ENCODE measurements at regions not wholly inside any gene's neighbourhood (a gene's known extent, or its start where the extent isn't known, plus 50 kb on each side); places are given as distances from the start of the nearest gene placed in this dataset.

GRCh38 chr22:48883211-48883960, 944.3 kb downstream of the BRD1 start:
- H3K27me3 Mint-ChIP-seq (ENCODE audit: insufficient read depth) = no peaks in the 10 kb centered on the region; the same call in 1 of the 2 replicates
- no peak for DNase-seq

DNA sequence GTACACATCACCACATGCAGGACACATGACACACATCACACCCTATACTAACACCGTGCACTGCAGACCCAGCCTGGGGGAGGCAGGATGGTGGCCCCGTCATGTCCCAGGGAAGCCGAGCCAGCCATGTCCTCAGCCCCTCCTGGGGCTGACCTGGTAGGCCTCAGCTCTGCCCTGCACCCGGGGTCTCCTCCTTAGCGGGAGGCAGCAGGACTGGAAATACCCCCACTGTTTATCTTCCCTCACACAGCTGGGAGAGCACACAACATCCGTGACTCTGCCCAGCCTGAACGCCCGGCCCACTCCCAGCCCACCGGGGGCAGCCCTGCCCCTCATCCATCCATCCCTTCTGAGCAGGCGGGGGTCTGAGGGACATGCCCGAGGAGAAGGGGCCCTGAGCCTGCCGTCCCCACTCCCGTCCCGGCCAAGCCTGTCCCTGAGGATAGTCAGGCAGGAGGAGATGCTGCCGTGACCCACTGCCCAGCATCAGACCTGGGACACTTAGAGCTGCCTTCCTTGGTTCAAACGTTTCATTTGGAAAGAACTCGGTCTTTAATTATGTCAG, 945.0 kb downstream of the BRD1 start:
- Mint-ChIP-seq H3K27me3 (ENCODE audit: insufficient read depth) (no peaks in the 10 kb centered on the region; the same call in 1 of the 2 replicates), H3K4me1 (ENCODE audit: low read depth) (no peaks in the 10 kb centered on the region), H3K4me3 (no peak overlapping the region), H3K27ac (no peak overlapping the region), H3K9me3 (peaks cover 16% of the 10 kb centered on the region), H3K36me3 (ENCODE audit: low read depth) (no peaks in the 10 kb centered on the region)
- TF ChIP-seq, protein P1, sequence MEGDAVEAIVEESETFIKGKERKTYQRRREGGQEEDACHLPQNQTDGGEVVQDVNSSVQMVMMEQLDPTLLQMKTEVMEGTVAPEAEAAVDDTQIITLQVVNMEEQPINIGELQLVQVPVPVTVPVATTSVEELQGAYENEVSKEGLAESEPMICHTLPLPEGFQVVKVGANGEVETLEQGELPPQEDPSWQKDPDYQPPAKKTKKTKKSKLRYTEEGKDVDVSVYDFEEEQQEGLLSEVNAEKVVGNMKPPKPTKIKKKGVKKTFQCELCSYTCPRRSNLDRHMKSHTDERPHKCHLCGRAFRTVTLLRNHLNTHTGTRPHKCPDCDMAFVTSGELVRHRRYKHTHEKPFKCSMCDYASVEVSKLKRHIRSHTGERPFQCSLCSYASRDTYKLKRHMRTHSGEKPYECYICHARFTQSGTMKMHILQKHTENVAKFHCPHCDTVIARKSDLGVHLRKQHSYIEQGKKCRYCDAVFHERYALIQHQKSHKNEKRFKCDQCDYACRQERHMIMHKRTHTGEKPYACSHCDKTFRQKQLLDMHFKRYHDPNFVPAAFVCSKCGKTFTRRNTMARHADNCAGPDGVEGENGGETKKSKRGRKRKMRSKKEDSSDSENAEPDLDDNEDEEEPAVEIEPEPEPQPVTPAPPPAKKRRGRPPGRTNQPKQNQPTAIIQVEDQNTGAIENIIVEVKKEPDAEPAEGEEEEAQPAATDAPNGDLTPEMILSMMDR (IDR thresholded peaks at IDR 0.05) = no peak
- DNase-seq = no peak

More at GRCh38 chr22:48883211-48883960, 944.3 kb downstream of the BRD1 start:
- Mint-ChIP-seq H3K4me3 (no peak overlapping the region), H3K27ac (no peak overlapping the region), H3K36me3 (ENCODE audit: low read depth) (no peaks in the 10 kb centered on the region), H3K9me3 (peaks cover 16% of the 10 kb centered on the region), H3K4me1 (ENCODE audit: low read depth) (no peaks in the 10 kb centered on the region)
- TF ChIP-seq, protein P1 (IDR thresholded peaks at IDR 0.05) = no peak

DNA sequence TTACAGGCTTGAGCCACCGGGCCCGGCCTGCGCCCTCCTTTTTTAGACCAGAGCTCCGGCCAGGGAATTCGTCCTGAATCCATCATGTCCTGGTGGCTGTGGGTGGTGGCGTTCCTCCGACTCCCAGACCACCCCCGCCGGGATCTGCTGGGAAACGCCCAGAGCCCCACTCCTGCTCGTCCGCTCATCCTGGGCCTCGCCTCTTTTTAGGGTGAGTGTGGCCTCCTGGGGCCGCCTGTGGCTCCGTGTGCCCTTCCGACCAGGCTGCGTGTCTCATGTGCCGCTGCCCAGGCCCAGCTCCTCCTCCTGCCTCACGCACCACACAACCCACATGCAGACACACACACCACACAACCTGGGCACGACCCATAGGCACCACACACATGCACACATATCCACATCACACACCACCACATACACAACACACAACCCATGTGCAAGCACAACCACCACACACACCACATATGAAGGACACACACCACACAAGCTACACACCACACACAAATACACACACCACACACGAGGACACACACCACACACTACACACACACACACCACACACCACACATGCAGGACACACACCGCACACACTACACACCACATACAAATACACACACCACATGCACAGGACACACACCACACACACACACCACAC, 946.2 kb downstream of the BRD1 start:
- H3K9me3 Mint-ChIP-seq = peaks cover 15% of the 10 kb centered on the region

DNA sequence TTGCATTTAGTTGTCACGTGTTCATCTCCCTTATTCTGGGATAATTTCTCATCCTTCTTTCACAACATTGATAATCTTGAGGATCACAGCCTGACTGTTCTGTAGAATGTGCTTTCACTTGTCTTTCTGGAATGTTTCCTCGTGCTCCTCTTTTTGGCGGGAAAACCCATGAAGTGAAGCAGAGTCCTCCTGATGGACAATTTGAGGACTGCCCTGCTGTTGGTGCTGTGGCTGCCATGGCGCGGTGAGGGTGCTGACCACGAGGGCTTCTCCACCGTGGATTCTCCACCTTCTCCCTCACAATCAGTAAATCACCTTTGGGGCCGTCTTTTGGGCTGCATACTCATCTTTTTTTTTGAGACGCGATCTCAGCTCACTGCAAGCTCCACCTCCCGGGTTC, 946.9 kb downstream of the BRD1 start:
- Mint-ChIP-seq H3K36me3 (ENCODE audit: low read depth) (no peaks in the 10 kb centered on the region), H3K27ac (no peak overlapping the region), H3K4me1 (ENCODE audit: low read depth) (no peaks in the 10 kb centered on the region), H3K9me3 (peaks cover 14% of the 10 kb centered on the region), H3K27me3 (ENCODE audit: insufficient read depth) (peaks cover 3% of the 10 kb centered on the region), H3K4me3 (no peak overlapping the region)
- no peak for DNase-seq
- TF ChIP-seq, protein P1 (IDR thresholded peaks at IDR 0.05) = no peak

More for the DNA sequence above, 946.2 kb downstream of the BRD1 start:
- Mint-ChIP-seq H3K27me3 (ENCODE audit: insufficient read depth) (peaks cover 3% of the 10 kb centered on the region; the same call in 1 of the 2 replicates), H3K4me3 (no peak overlapping the region), H3K27ac (no peak overlapping the region), H3K36me3 (ENCODE audit: low read depth) (no peaks in the 10 kb centered on the region), H3K4me1 (ENCODE audit: low read depth) (no peaks in the 10 kb centered on the region)
- TF ChIP-seq, protein P1 (IDR thresholded peaks at IDR 0.05) = no peak
- DNase-seq = no peak

GRCh38 chr22:48876951-48877350, 950.7 kb downstream of the BRD1 start:
- no peak overlapping the region for H3K4me3 Mint-ChIP-seq
- peaks cover 7% of the 10 kb centered on the region for H3K36me3 Mint-ChIP-seq (ENCODE audit: low read depth)
- TF ChIP-seq, protein P1 (IDR thresholded peaks at IDR 0.05) = no peak
- no peak overlapping the region for H3K27ac Mint-ChIP-seq
- peaks cover 31% of the 10 kb centered on the region for H3K9me3 Mint-ChIP-seq
- peaks cover 3% of the 10 kb centered on the region for H3K27me3 Mint-ChIP-seq (ENCODE audit: insufficient read depth)
- DNase-seq = no peak
- H3K4me1 Mint-ChIP-seq (ENCODE audit: low read depth) = no peaks in the 10 kb centered on the region
